Suprapubic skin (tissue), 4 donors: ENCODE measurements at regions not wholly inside any gene's neighbourhood (a gene's known extent, or its start where the extent isn't known, plus 50 kb on each side); places are given as distances from the start of the nearest gene placed in this dataset.

Experiments
- CTCF ChIP-seq, 2 donors: fragments of 200-600 bp in 1 of 2; fragments of 450-650 bp in 1 of 2; sonication (generic) in 1 of 2; IDR thresholded peaks; one replicate each; pipeline ENCODE4 v1.5.1; 2016 to 2019; ENCODE audit warnings: antibody characterized with exemption in 2 of 2, mild to moderate bottlenecking in 1 of 2, moderate library complexity in 1 of 2
- EP300 ChIP-seq: sonication (generic); formaldehyde crosslinking; IDR thresholded peaks from one replicate; pipeline ENCODE4 v1.6.1; 2017; ENCODE audit warnings: antibody characterized with exemption
- POLR2A ChIP-seq, 2 donors: fragments of 450-650 bp; IDR thresholded peaks; one replicate each; pipeline ENCODE4 v1.6.1; 2017; ENCODE audit warnings: antibody characterized with exemption in 2 of 2, mild to moderate bottlenecking in 2 of 2, moderate library complexity in 2 of 2
- POLR2AphosphoS5 ChIP-seq, 3 donors: sonication (generic); formaldehyde crosslinking; IDR thresholded peaks; one replicate each; pipeline ENCODE4 v1.6.1; 2017; ENCODE audit warnings: antibody characterized with exemption in 3 of 3

GRCh38 chr6:169070506-169071176, 183.0 kb downstream of the THBS2 start:
- TF ChIP-seq CTCF (IDR thresholded peaks at IDR 0.05) (no peak), POLR2A (IDR thresholded peaks at IDR 0.05) (no peak), POLR2AphosphoS5 (IDR thresholded peaks at IDR 0.05) (peak in 1 of 3 donors; percentile 23), EP300 (no peak)
